OCI-LY7 (cell line): ENCODE measurements at regions not wholly inside any gene's neighbourhood (a gene's known extent, or its start where the extent isn't known, plus 50 kb on each side); places are given as distances from the start of the nearest gene placed in this dataset.
"Not testable (repeated sequence)": the region's sequence is repeated elsewhere in the genome, so short reads cannot be mapped to it uniquely, and the experiment has no call there.

ENCODE experiments used
- BruUV-seq: library from RNA; stranded (reverse); fragments of 400-500 nt; replicated peaks from 2 replicates; lab custom pipeline; 2021; lab: Mats Ljungman, UMichigan
- CTCF ChIA-PET: fragments of 300-600 bp; sonication (Branson Sonifier 250); formaldehyde crosslinking; loops from one replicate; lab custom pipeline; 2022; ENCODE audit warnings: antibody characterized with exemption; ENCODE audit not compliant: unreplicated experiment; lab: Charles Lee
- POLR2A ChIA-PET: fragments of 300-600 bp; sonication (Branson Sonifier 250); formaldehyde crosslinking; loops from one replicate; lab custom pipeline; 2022; ENCODE audit warnings: antibody characterized with exemption; lab: Charles Lee
- DNase-seq: peaks from one replicate; pipeline ENCODE4 v3.0.0-alpha.2; 2015; ENCODE audit warnings: low spot score
- H2AFZ ChIP-seq: fragments of 200-600 bp; sonication (generic), shearing (Covaris generic); 2 replicates; pipeline ENCODE4 v1.6.1; 2014; ENCODE audit warnings: mild to moderate bottlenecking, antibody characterized with exemption, low read length, moderate library complexity
- H3K27ac ChIP-seq: fragments of 200-600 bp; sonication (generic); 2 replicates; pipeline ENCODE4 v1.5.1; 2014; ENCODE audit warnings: mixed run types, low read depth, mild to moderate bottlenecking, moderate library complexity, low read length, inconsistent platforms; ENCODE audit not compliant: poor library complexity, severe bottlenecking
- H3K36me3 ChIP-seq: fragments of 200-600 bp; sonication (generic); 2 replicates; pipeline ENCODE4 v1.6.1; 2014; ENCODE audit warnings: mild to moderate bottlenecking, antibody characterized with exemption, low read length, moderate library complexity, mixed read lengths; ENCODE audit not compliant: insufficient read depth
- H3K4me1 ChIP-seq: fragments of 200-600 bp; sonication (generic); 2 replicates; pipeline ENCODE4 v1.5.1; 2014; ENCODE audit warnings: mild to moderate bottlenecking, low read length; ENCODE audit not compliant: insufficient read depth, poor library complexity, severe bottlenecking
- H3K4me2 ChIP-seq: fragments of 200-600 bp; sonication (generic); 2 replicates; pipeline ENCODE4 v1.6.1; 2014; ENCODE audit warnings: mild to moderate bottlenecking, low read length
- H3K4me3 ChIP-seq: fragments of 200-600 bp; sonication (generic); 2 replicates; pipeline ENCODE4 v1.5.1; 2014; ENCODE audit warnings: mild to moderate bottlenecking, low read depth, low read length; ENCODE audit not compliant: poor library complexity, severe bottlenecking
- H3K79me2 ChIP-seq: fragments of 200-600 bp; sonication (generic); 2 replicates; pipeline ENCODE4 v1.6.1; 2016; ENCODE audit warnings: low read depth, mild to moderate bottlenecking, low read length, moderate library complexity, mixed read lengths; ENCODE audit not compliant: insufficient read depth
- H3K9me2 ChIP-seq: fragments of 200-600 bp; sonication (generic); 2 replicates; pipeline ENCODE4 v1.6.1; 2016; ENCODE audit warnings: mild to moderate bottlenecking, low read length, mixed read lengths; ENCODE audit not compliant: insufficient read depth
- H3K9me3 ChIP-seq: fragments of 200-600 bp; sonication (generic); 2 replicates; pipeline ENCODE4 v1.6.1; 2014; ENCODE audit warnings: mild to moderate bottlenecking, mixed run types, low read length, mixed read lengths
- H4K20me1 ChIP-seq: fragments of 200-600 bp; sonication (generic); 2 replicates; pipeline ENCODE4 v1.6.1; 2014; ENCODE audit warnings: mild to moderate bottlenecking, antibody characterized with exemption, low read length, moderate library complexity, mixed read lengths; ENCODE audit not compliant: insufficient read depth
- intact Hi-C: fragments of 100-400 bp; cut with micrococcal nuclease; formaldehyde crosslinking; loops from one replicate; pipeline ENCODE4 v1.10.0; 2022; ENCODE audit not compliant: unreplicated experiment

DNA sequence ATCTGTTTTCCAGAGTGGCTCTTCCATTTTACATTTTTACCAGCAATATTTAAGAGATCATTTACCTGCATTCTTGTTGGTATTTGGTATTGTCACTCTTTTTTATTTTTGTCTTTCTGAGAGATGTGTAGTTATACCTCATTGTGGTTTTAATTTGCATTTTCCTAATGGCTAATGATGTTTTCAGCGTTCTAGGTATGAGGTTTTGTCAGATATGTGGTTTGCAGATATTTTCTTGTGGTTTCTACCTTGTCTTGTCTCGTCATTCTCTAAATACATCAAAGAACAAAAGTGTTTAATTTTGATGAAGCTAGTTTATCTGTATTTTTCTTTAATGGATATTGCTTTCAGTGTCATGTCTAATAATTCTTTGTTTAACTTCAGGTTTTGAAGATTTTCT is 110.9 kb upstream of the PLGLB1 start:
- H3K27ac ChIP-seq, H3K9me3 ChIP-seq, POLR2A ChIA-PET, H3K4me1 ChIP-seq, CTCF ChIA-PET, DNase-seq, H3K4me2 ChIP-seq, H3K79me2 ChIP-seq, H2AFZ ChIP-seq, intact Hi-C loops, BruUV-seq, H3K9me2 ChIP-seq, H3K4me3 ChIP-seq, H4K20me1 ChIP-seq, H3K36me3 ChIP-seq: not testable (repeated sequence)

DNA sequence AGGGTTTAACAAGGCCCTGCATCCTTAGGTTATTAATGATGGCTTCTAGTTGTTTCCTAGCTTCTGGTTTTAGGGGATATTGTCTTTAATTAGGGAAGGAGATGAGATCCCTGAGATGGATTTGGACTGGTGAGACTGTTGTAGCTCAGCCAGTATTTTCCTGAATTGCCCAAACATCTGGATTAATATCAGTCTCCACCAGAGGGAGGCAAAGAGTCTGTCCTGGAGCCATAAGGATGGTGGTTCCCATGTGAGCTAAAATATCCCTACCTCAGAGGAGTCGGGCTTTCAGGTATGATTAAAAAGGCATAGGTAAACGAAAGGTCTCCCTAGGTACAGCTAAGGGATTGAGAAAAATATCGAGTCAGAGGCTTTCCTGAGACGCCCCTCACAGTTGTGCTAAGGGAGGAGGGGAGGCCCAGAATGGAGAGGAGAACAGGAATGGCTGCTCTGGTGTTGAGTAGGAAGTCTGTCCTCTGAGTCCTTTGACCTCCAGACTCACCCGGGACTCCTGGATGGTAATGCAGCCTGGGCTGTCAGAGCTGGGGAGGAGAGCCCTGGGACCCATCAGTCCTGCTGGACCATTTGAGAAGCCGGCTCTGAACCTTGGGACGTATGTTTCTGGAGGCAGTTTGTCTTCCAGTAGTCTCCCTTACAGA is 130.3 kb upstream of the PLGLB1 start:
- H3K9me2 ChIP-seq, H3K4me1 ChIP-seq, BruUV-seq, H2AFZ ChIP-seq, H4K20me1 ChIP-seq, H3K36me3 ChIP-seq, H3K79me2 ChIP-seq, H3K9me3 ChIP-seq, DNase-seq, H3K27ac ChIP-seq, intact Hi-C loops, POLR2A ChIA-PET, H3K4me2 ChIP-seq, H3K4me3 ChIP-seq, CTCF ChIA-PET: not testable (repeated sequence)

DNA sequence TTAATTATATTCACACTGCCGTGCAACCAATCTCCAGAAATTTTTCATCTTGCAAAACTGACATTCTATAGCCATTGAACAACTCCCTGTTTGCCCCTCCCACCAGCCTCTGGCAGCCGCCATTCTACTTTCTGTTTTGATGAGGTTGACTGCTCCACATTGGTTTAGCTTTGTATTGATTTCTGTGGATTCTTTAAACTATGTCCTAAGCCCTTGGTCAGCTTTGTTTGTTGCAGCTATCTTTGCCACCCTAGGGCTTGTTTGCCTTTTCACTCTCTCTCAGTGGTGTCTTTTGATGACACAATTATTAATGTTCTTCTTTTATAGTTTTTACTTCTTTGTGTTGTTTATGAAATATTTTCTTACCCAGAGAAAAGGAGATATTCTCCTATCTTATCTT is 152.8 kb upstream of the PLGLB1 start:
- BruUV-seq, H3K4me2 ChIP-seq, POLR2A ChIA-PET, H2AFZ ChIP-seq, CTCF ChIA-PET, H3K4me3 ChIP-seq, DNase-seq, H3K36me3 ChIP-seq, H3K27ac ChIP-seq, H3K4me1 ChIP-seq, H3K79me2 ChIP-seq, H3K9me3 ChIP-seq, intact Hi-C loops, H4K20me1 ChIP-seq, H3K9me2 ChIP-seq: not testable (repeated sequence)

DNA sequence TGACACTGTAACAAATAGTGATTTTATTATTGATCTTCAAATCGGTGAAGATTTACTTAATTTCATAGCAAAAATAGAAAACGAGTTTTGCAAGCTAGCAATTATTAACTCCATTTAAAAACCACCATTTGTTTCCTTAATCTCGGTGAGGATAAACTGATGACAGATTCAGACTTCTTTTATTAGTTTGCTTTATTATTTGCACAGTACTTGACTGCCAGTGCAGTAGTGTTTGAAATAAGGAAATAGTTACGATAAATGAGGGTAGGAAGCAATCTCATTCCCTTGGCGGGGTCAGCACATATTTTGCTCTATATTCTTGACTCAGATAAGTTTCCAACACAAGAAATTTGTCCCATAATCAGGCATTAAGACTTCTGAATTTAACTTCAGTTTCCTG is 161.7 kb upstream of the PLGLB1 start:
- H3K79me2 ChIP-seq, H3K36me3 ChIP-seq, BruUV-seq, H3K4me2 ChIP-seq, H3K9me2 ChIP-seq, intact Hi-C loops, H3K4me1 ChIP-seq, DNase-seq, CTCF ChIA-PET, POLR2A ChIA-PET, H3K27ac ChIP-seq, H2AFZ ChIP-seq, H3K9me3 ChIP-seq, H4K20me1 ChIP-seq, H3K4me3 ChIP-seq: not testable (repeated sequence)

DNA sequence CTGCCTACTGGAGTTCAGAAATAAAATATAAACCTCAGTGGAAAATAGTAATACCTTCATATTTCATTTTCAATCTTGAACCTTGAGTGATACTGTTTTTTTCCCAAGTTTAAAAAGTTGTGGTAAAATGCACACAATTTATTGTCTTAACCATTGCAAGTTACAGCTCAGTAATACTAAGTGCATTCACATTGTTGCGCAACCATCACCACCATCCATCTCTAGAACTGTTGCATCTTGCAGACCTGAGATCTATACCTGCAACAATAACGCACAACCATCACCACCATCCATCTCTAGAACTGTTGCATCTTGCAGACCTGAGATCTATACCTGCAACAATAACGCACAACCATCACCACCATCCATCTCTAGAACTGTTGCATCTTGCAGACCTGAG is 162.6 kb upstream of the PLGLB1 start:
- H3K4me2 ChIP-seq, H3K9me3 ChIP-seq, POLR2A ChIA-PET, H3K79me2 ChIP-seq, H3K27ac ChIP-seq, BruUV-seq, H2AFZ ChIP-seq, intact Hi-C loops, H3K9me2 ChIP-seq, H3K4me3 ChIP-seq, H4K20me1 ChIP-seq, H3K4me1 ChIP-seq, H3K36me3 ChIP-seq, DNase-seq, CTCF ChIA-PET: not testable (repeated sequence)

DNA sequence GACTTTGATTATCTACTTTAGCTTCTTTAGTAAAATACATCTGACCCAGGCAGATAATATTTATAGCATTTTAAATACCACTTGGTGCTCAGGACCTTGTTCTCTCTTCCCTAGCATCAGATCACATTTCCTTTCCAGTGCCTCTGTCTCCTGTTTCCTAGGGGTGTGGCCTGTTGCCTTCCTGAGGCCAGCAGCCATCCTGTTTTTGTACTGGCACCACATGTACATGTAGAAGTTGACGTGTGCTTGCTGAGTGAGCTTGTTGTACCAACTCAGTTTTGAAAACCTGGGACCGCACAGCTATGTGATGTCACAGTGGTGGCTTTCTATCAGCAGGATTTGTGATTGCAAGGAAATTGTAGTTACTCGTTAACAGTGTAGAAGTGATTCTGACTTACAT is 167.6 kb upstream of the PLGLB1 start:
- POLR2A ChIA-PET, H3K79me2 ChIP-seq, H3K4me3 ChIP-seq, H3K9me3 ChIP-seq, H4K20me1 ChIP-seq, DNase-seq, H3K36me3 ChIP-seq, H3K4me1 ChIP-seq, H2AFZ ChIP-seq, BruUV-seq, H3K27ac ChIP-seq, CTCF ChIA-PET, H3K9me2 ChIP-seq, intact Hi-C loops, H3K4me2 ChIP-seq: not testable (repeated sequence)
